HepG2 (cell line): ENCODE measurements at regions not wholly inside any gene's neighbourhood (a gene's known extent, or its start where the extent isn't known, plus 50 kb on each side); places are given as distances from the start of the nearest gene placed in this dataset.

Source experiments
- RBAK ChIP-seq: sonication (generic); formaldehyde crosslinking; IDR thresholded peaks from 2 replicates; pipeline ENCODE4 v1.5.1; 2020; ENCODE audit warnings: mild to moderate bottlenecking, missing genetic modification reagents
- SIN3A ChIP-seq: IDR thresholded peaks from 2 replicates; pipeline ENCODE4 v1.6.1; 2011; ENCODE audit warnings: low read depth, mild to moderate bottlenecking, control low read depth, low read length, borderline replicate concordance
- TBL1XR1 ChIP-seq: fragments of 150-350 bp; IDR thresholded peaks from 2 replicates; pipeline ENCODE4 v1.6.1; 2014; ENCODE audit warnings: borderline replicate concordance, low read length; ENCODE audit not compliant: partially characterized antibody
- ZFP36 ChIP-seq: fragments of 150-350 bp; IDR thresholded peaks from 2 replicates; pipeline ENCODE4 v1.6.1; 2018; ENCODE audit warnings: borderline replicate concordance, low read length, low read depth; ENCODE audit not compliant: partially characterized antibody
- TF ChIP-seq, protein P1 (sequence below): sonication (generic); formaldehyde crosslinking; IDR thresholded peaks from 2 replicates; pipeline ENCODE4 v1.5.0; 2020; ENCODE audit warnings: mild to moderate bottlenecking, missing genetic modification reagents, moderate library complexity
- TF ChIP-seq, protein P2 (sequence below): IDR thresholded peaks from 2 replicates; pipeline ENCODE4 v1.6.1; 2016; ENCODE audit warnings: low read depth, control low read depth

DNA sequence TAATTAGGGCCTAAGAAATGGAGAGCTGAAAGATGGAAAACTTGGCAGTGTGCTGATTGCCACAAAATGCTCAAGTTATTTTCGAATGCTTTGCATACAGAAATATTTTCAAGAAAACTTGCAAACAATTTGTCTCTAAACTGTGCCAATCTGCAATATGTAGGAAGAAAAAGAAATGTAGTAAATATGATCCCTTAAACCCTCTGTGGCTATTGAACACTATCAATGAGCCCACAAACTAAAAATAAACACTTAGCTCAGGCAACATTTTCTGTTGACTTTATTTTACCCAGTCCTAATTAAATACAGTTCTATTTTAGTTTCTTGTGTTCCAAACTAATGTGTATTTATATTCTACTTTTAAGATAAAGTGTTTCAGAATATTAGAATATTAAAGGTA is 342.1 kb downstream of the SEMA3D start:
- TF ChIP-seq TBL1XR1 = no peak
- TF ChIP-seq ZFP36 = no peak
- TF ChIP-seq RBAK = no peak
- TF ChIP-seq, protein P1, sequence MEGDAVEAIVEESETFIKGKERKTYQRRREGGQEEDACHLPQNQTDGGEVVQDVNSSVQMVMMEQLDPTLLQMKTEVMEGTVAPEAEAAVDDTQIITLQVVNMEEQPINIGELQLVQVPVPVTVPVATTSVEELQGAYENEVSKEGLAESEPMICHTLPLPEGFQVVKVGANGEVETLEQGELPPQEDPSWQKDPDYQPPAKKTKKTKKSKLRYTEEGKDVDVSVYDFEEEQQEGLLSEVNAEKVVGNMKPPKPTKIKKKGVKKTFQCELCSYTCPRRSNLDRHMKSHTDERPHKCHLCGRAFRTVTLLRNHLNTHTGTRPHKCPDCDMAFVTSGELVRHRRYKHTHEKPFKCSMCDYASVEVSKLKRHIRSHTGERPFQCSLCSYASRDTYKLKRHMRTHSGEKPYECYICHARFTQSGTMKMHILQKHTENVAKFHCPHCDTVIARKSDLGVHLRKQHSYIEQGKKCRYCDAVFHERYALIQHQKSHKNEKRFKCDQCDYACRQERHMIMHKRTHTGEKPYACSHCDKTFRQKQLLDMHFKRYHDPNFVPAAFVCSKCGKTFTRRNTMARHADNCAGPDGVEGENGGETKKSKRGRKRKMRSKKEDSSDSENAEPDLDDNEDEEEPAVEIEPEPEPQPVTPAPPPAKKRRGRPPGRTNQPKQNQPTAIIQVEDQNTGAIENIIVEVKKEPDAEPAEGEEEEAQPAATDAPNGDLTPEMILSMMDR (CRISPR knock-in tag) = no peak
- TF ChIP-seq SIN3A = no peak
- TF ChIP-seq, protein P2, sequence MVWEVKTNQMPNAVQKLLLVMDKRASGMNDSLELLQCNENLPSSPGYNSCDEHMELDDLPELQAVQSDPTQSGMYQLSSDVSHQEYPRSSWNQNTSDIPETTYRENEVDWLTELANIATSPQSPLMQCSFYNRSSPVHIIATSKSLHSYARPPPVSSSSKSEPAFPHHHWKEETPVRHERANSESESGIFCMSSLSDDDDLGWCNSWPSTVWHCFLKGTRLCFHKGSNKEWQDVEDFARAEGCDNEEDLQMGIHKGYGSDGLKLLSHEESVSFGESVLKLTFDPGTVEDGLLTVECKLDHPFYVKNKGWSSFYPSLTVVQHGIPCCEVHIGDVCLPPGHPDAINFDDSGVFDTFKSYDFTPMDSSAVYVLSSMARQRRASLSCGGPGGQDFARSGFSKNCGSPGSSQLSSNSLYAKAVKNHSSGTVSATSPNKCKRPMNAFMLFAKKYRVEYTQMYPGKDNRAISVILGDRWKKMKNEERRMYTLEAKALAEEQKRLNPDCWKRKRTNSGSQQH = no peak
